Upper lobe of left lung (tissue), 6 donors: ENCODE measurements at regions not wholly inside any gene's neighbourhood (a gene's known extent, or its start where the extent isn't known, plus 50 kb on each side); places are given as distances from the start of the nearest gene placed in this dataset.

ENCODE experiments used
- ATAC-seq, 2 donors: fragments of 200-7000 bp; cut with Tn5 transposase; one replicate each; pipeline ENCODE4 v1.9.1; 2022; ENCODE audit warnings: mild to moderate bottlenecking in 2 of 2, moderate library complexity in 2 of 2; ENCODE audit not compliant: low FRiP score in 2 of 2
- DNase-seq, 2 donors: peaks; one replicate each; pipeline ENCODE4 v3.0.0-alpha.2; 2019 to 2020
- H3K27ac ChIP-seq, 4 donors: fragments of 200-600 bp; sonication (generic); one replicate each; pipeline ENCODE4 v1.5.1; 2016 to 2019
- H3K27me3 ChIP-seq, 4 donors: fragments of 200-600 bp; sonication (generic); one replicate each; pipeline ENCODE4 v1.5.1; 2017 to 2019
- H3K36me3 ChIP-seq, 4 donors: fragments of 200-600 bp; sonication (generic); one replicate each; pipeline ENCODE4 v1.5.1; 2016 to 2019
- H3K4me1 ChIP-seq, 4 donors: fragments of 200-600 bp; sonication (generic); one replicate each; pipeline ENCODE4 v1.5.1; 2018 to 2019
- H3K4me3 ChIP-seq, 4 donors: fragments of 200-600 bp; sonication (generic); one replicate each; pipeline ENCODE4 v1.5.1; 2017 to 2019; ENCODE audit warnings: mild to moderate bottlenecking in 2 of 4, moderate library complexity in 1 of 4
- H3K9me3 ChIP-seq, 4 donors: fragments of 200-600 bp; sonication (generic); one replicate each; pipeline ENCODE4 v1.5.1; 2018 to 2019
- CTCF ChIP-seq, 6 experiments: fragments of 450-650 bp in 4 of 6; fragments of 200-600 bp in 2 of 6; sonication (generic) in 2 of 6; IDR thresholded peaks; one replicate each; pipeline ENCODE4 v1.5.1; 2016 to 2019; ENCODE audit warnings: antibody characterized with exemption in 6 of 6
- EP300 ChIP-seq, 4 donors: sonication (generic); formaldehyde crosslinking; IDR thresholded peaks; one replicate each; pipeline ENCODE4 v1.5.1; 2017; ENCODE audit warnings: antibody characterized with exemption in 4 of 4, control low read depth in 2 of 4
- POLR2A ChIP-seq, 4 donors: fragments of 450-650 bp; IDR thresholded peaks; one replicate each; pipeline ENCODE4 v1.5.1; 2016 to 2017; ENCODE audit warnings: antibody characterized with exemption in 4 of 4, mild to moderate bottlenecking in 2 of 4
- POLR2AphosphoS5 ChIP-seq, 2 donors: sonication (generic); formaldehyde crosslinking; IDR thresholded peaks; one replicate each; pipeline ENCODE4 v1.5.1; 2017; ENCODE audit warnings: antibody characterized with exemption in 2 of 2
- WGBS, 2 donors: methylation state at CpG; one replicate each; pipeline ENCODE4 v1.1.5; 2017 to 2018; 5-methylcytosine and 5-hydroxymethylcytosine counted together
- donor health status: DM: no; HTN: no; CAD: no; lungs with moderate emphysema.
- donor health status: DM: no; HTN: yes; CAD: no; lungs with severe emphysema.

GRCh38 chr12:92336641-92337040 lies 191.0 kb upstream of the BTG1 start:
- DNase-seq (no peak), ATAC-seq (no peak)
- no peak for TF ChIP-seq CTCF (IDR thresholded peaks at IDR 0.05)
- peaks cover 0 to 12% (median 2%) of the 10 kb centered on the region in 4 donors for H3K4me1 ChIP-seq
- no peaks in the 10 kb centered on the region for H3K36me3 ChIP-seq
- 58 to 63% methylated on average over 2 of the region's 2 CpGs for WGBS, 2 donors
- no peaks in the 10 kb centered on the region for H3K9me3 ChIP-seq
- H3K27ac ChIP-seq, result no peak overlapping the region
- H3K27me3 ChIP-seq, result no peaks in the 10 kb centered on the region
- no peak overlapping the region for H3K4me3 ChIP-seq

- H3K36me3 ChIP-seq, result no peaks in the 10 kb centered on the region
- no peak for DNase-seq
- WGBS, 2 donors, result 64 to 67% methylated on average over 4 of the region's 4 CpGs
- TF ChIP-seq EP300 (IDR thresholded peaks at IDR 0.05), result no peak
- TF ChIP-seq POLR2AphosphoS5 (IDR thresholded peaks at IDR 0.05), result no peak
- TF ChIP-seq CTCF (IDR thresholded peaks at IDR 0.05), result no peak
- no peak for TF ChIP-seq POLR2A (IDR thresholded peaks at IDR 0.05)
- no peak overlapping the region for H3K4me3 ChIP-seq
- no peaks in the 10 kb centered on the region for H3K9me3 ChIP-seq
- no peak for ATAC-seq
- peaks cover 0 to 4% (median 2%) of the 10 kb centered on the region in 4 donors for H3K4me1 ChIP-seq
- H3K27me3 ChIP-seq, result no peaks in the 10 kb centered on the region
- H3K27ac ChIP-seq, result no peak overlapping the region
These were observed 190.2 kb upstream of the BTG1 start for GRCh38 chr12:92335831-92336230.

GRCh38 chr12:92334552-92334951 lies 188.9 kb upstream of the BTG1 start:
- WGBS, 2 donors, result 97 to 99% methylated on average over 4 of the region's 4 CpGs
- DNase-seq, result no peak
- H3K4me3 ChIP-seq, result no peak overlapping the region
- no peak overlapping the region for H3K27ac ChIP-seq
- no peaks in the 10 kb centered on the region for H3K36me3 ChIP-seq
- no peak for ATAC-seq
- no peaks in the 10 kb centered on the region for H3K27me3 ChIP-seq
- no peaks in the 10 kb centered on the region for H3K9me3 ChIP-seq
- TF ChIP-seq POLR2A (IDR thresholded peaks at IDR 0.05) (no peak), EP300 (IDR thresholded peaks at IDR 0.05) (no peak), CTCF (IDR thresholded peaks at IDR 0.05) (no peak), POLR2AphosphoS5 (IDR thresholded peaks at IDR 0.05) (no peak)
- peaks cover 0 to 3% (median 0%) of the 10 kb centered on the region in 4 donors for H3K4me1 ChIP-seq

GRCh38 chr12:92332552-92332951 lies 186.9 kb upstream of the BTG1 start:
- 96 to 97% methylated on average over 2 of the region's 2 CpGs for WGBS, 2 donors
- Histone ChIP-seq H3K9me3 (no peaks in the 10 kb centered on the region), H3K27ac (no peak overlapping the region), H3K4me1 (peaks cover 0 to 3% (median 0%) of the 10 kb centered on the region in 4 donors), H3K27me3 (no peaks in the 10 kb centered on the region), H3K36me3 (no peaks in the 10 kb centered on the region), H3K4me3 (no peak overlapping the region)
- DNase-seq (no peak), ATAC-seq (no peak)
- TF ChIP-seq POLR2AphosphoS5 (IDR thresholded peaks at IDR 0.05), result no peak
- no peak for TF ChIP-seq CTCF (IDR thresholded peaks at IDR 0.05)
- no peak for TF ChIP-seq POLR2A (IDR thresholded peaks at IDR 0.05)

GRCh38 chr12:92331383-92331782 lies 185.7 kb upstream of the BTG1 start:
- Histone ChIP-seq H3K4me1 (no peaks in the 10 kb centered on the region), H3K9me3 (no peaks in the 10 kb centered on the region), H3K36me3 (no peaks in the 10 kb centered on the region), H3K27ac (no peak overlapping the region), H3K27me3 (no peaks in the 10 kb centered on the region), H3K4me3 (no peak overlapping the region)
- DNase-seq, result no peak
- no peak for ATAC-seq
- 89 to 94% methylated on average over 3 of the region's 3 CpGs for WGBS, 2 donors
- TF ChIP-seq POLR2AphosphoS5 (IDR thresholded peaks at IDR 0.05) (no peak), POLR2A (IDR thresholded peaks at IDR 0.05) (no peak), EP300 (IDR thresholded peaks at IDR 0.05) (no peak), CTCF (IDR thresholded peaks at IDR 0.05) (no peak)
